ENCODE measurements at regions not wholly inside any gene's neighbourhood (a gene's known extent, or its start where the extent isn't known, plus 50 kb on each side); places are given as distances from the start of the nearest gene placed in this dataset.

GRCh38 chr4:72911316-72911715 is 158.2 kb downstream of the COX18 start:
- WGBS (ENCODE audit: extremely low coverage, insufficient read length, low lambda C conversion rate) = no CpG with 5 or more reads among the region's 5 CpGs
- H3K14ac ChIP-seq (ENCODE audit: insufficient read depth, low read length) = no peak overlapping the region
- H2BK120ac ChIP-seq (ENCODE audit: low read depth, low read length, poor library complexity, severe bottlenecking) = no peak overlapping the region
- H2BK15ac ChIP-seq (ENCODE audit: low read depth, low read length) = no peak overlapping the region
- no peak overlapping the region for H2BK12ac ChIP-seq (ENCODE audit: insufficient read length, low read depth, low read length)
- no peak overlapping the region for H3K4me2 ChIP-seq (ENCODE audit: insufficient read depth, insufficient read length, low read length)
- H3K36me3 Mint-ChIP-seq (ENCODE audit: insufficient read depth in 1 of 3, low read depth in 3 of 3) = no peaks in the 10 kb centered on the region
- no peak overlapping the region for H4K91ac ChIP-seq (ENCODE audit: insufficient read length, low read depth, low read length)
- no peak overlapping the region for H3K4ac ChIP-seq (ENCODE audit: low read depth, low read length)
- H3T11ph ChIP-seq (ENCODE audit: low read length) = no peak overlapping the region
- H3K9me3 Mint-ChIP-seq = 0 out of 5 replicates have a peak, but pooled peaks cover 0 to 2% of the 10 kb centered on the region in 2 experiments
- DNase-seq = no peak
- no peak overlapping the region for H3K9ac ChIP-seq (ENCODE audit: extremely low read depth, insufficient read length, low read length)
- H3K27me3 Mint-ChIP-seq (ENCODE audit: low read depth) = no peaks in the 10 kb centered on the region
- H3K27ac Mint-ChIP-seq = no peak overlapping the region
- no peaks in the 10 kb centered on the region for H3K23me2 ChIP-seq (ENCODE audit: insufficient read length, low read depth, low read length, poor library complexity, severe bottlenecking)
- no peak overlapping the region for H4K8ac ChIP-seq (replicated peaks; ENCODE audit: insufficient read length, low read depth, low read length)
- no peaks in the 10 kb centered on the region; the same call in 1 of the 2 replicates for H3K4me1 ChIP-seq (ENCODE audit: insufficient read depth, low read length)
- H3K79me2 ChIP-seq (ENCODE audit: insufficient read depth, low read length) = no peaks in the 10 kb centered on the region
- H3K79me1 ChIP-seq (ENCODE audit: insufficient read depth, low read depth, low read length, poor library complexity, severe bottlenecking) = no peaks in the 10 kb centered on the region
- no peak overlapping the region for H2AFZ ChIP-seq (ENCODE audit: low read length)
- H3K4me3 Mint-ChIP-seq = no peak overlapping the region
- H4K20me1 ChIP-seq (ENCODE audit: control insufficient read depth, insufficient read depth, insufficient read length) = no peaks in the 10 kb centered on the region
- no peak overlapping the region for H3K18ac ChIP-seq (ENCODE audit: insufficient read length, low read depth, low read length)
- H3K23ac ChIP-seq (ENCODE audit: insufficient read length, low read depth, low read length) = no peak overlapping the region
- H2BK5ac ChIP-seq (ENCODE audit: insufficient read length, low read length) = no peak overlapping the region
- no peaks in the 10 kb centered on the region for H3K9me3 ChIP-seq (ENCODE audit: control insufficient read depth, low read depth, low read length)
- peaks cover 7% of the 10 kb centered on the region in 2 experiments for H3K4me1 Mint-ChIP-seq
- H3K27me3 ChIP-seq (ENCODE audit: insufficient read depth, low read length) = no peaks in the 10 kb centered on the region
- no peak overlapping the region for H2AK5ac ChIP-seq (ENCODE audit: insufficient read length, low read length)
- no peak overlapping the region for H4K5ac ChIP-seq (ENCODE audit: insufficient read length, low read depth, low read length)
- no peak overlapping the region for H3K27ac ChIP-seq (ENCODE audit: insufficient read length, low read depth, low read length)
- no peak overlapping the region for H2BK20ac ChIP-seq (ENCODE audit: low read depth, low read length, poor library complexity, severe bottlenecking)
- H3K56ac ChIP-seq (ENCODE audit: insufficient read length, low read depth, low read length) = no peak overlapping the region
- no peak for TF ChIP-seq CTCF (conservative IDR thresholded peaks at IDR 0.05)

Measured in H9 (cell line).